H1 (cell line): ENCODE measurements at regions not wholly inside any gene's neighbourhood (a gene's known extent, or its start where the extent isn't known, plus 50 kb on each side); places are given as distances from the start of the nearest gene placed in this dataset.

Experiments used
- CEBPB ChIP-seq: IDR thresholded peaks from 2 replicates; pipeline ENCODE4 v1.6.1; 2012; ENCODE audit warnings: low read depth, low read length
- EZH2 ChIP-seq: fragments of 200-600 bp; sonication (generic); IDR thresholded peaks from 2 replicates; pipeline ENCODE4 v1.7.1; 2012; ENCODE audit warnings: low read depth, mild to moderate bottlenecking, moderate library complexity, low read length, inconsistent platforms; ENCODE audit not compliant: severe bottlenecking
- GABPA ChIP-seq: IDR thresholded peaks from 2 replicates; pipeline ENCODE4 v1.6.1; 2011; ENCODE audit warnings: mild to moderate bottlenecking, low read length, moderate library complexity, borderline replicate concordance; ENCODE audit not compliant: insufficient read depth
- GTF2F1 ChIP-seq: IDR thresholded peaks from 2 replicates; pipeline ENCODE4 v1.6.1; 2012; ENCODE audit warnings: low read depth, low read length, improper control_type of control experiment, borderline replicate concordance
- KDM5A ChIP-seq: fragments of 200-600 bp; IDR thresholded peaks from 2 replicates; pipeline ENCODE4 v1.7.1; 2012; ENCODE audit warnings: mild to moderate bottlenecking, low read length, inconsistent platforms, mixed read lengths
- NANOG ChIP-seq: IDR thresholded peaks from 2 replicates; pipeline ENCODE4 v1.6.1; 2011; ENCODE audit warnings: low read length, low read depth, mild to moderate bottlenecking, inconsistent platforms; ENCODE audit not compliant: insufficient read depth, poor library complexity, severe bottlenecking
- RBBP5 ChIP-seq: IDR thresholded peaks from 2 replicates; pipeline ENCODE4 v1.7.1; 2012; ENCODE audit warnings: low read depth, mild to moderate bottlenecking, inconsistent platforms, low read length, moderate library complexity, borderline replicate concordance
- SAP30 ChIP-seq: fragments of 300-600 bp; sonication (generic); IDR thresholded peaks from 2 replicates; pipeline ENCODE4 v1.7.1; 2012; ENCODE audit warnings: low read length, moderate library complexity, mild to moderate bottlenecking, inconsistent platforms; ENCODE audit not compliant: insufficient read depth, insufficient replicate concordance
- SIN3A ChIP-seq, 2 experiments: IDR thresholded peaks in 1 of 2; conservative IDR thresholded peaks in 1 of 2; 2 replicates each; pipeline ENCODE4 v1.6.1; 2011 to 2012; ENCODE audit warnings: low read length in 2 of 2, improper control_type of control experiment in 1 of 2, low read depth in 1 of 2, mild to moderate bottlenecking in 1 of 2
- TF ChIP-seq, protein P1 (sequence below): fragments of 300-600 bp; sonication (generic); IDR thresholded peaks from 2 replicates; pipeline ENCODE4 v1.7.1; 2012; ENCODE audit warnings: low read length, moderate library complexity, mild to moderate bottlenecking, inconsistent platforms; ENCODE audit not compliant: insufficient replicate concordance
- TF ChIP-seq, protein P2 (sequence below): IDR thresholded peaks from 2 replicates; pipeline ENCODE4 v1.6.1; 2011; ENCODE audit warnings: low read depth, mild to moderate bottlenecking, low read length; ENCODE audit not compliant: insufficient read depth

- TF ChIP-seq, protein P1, sequence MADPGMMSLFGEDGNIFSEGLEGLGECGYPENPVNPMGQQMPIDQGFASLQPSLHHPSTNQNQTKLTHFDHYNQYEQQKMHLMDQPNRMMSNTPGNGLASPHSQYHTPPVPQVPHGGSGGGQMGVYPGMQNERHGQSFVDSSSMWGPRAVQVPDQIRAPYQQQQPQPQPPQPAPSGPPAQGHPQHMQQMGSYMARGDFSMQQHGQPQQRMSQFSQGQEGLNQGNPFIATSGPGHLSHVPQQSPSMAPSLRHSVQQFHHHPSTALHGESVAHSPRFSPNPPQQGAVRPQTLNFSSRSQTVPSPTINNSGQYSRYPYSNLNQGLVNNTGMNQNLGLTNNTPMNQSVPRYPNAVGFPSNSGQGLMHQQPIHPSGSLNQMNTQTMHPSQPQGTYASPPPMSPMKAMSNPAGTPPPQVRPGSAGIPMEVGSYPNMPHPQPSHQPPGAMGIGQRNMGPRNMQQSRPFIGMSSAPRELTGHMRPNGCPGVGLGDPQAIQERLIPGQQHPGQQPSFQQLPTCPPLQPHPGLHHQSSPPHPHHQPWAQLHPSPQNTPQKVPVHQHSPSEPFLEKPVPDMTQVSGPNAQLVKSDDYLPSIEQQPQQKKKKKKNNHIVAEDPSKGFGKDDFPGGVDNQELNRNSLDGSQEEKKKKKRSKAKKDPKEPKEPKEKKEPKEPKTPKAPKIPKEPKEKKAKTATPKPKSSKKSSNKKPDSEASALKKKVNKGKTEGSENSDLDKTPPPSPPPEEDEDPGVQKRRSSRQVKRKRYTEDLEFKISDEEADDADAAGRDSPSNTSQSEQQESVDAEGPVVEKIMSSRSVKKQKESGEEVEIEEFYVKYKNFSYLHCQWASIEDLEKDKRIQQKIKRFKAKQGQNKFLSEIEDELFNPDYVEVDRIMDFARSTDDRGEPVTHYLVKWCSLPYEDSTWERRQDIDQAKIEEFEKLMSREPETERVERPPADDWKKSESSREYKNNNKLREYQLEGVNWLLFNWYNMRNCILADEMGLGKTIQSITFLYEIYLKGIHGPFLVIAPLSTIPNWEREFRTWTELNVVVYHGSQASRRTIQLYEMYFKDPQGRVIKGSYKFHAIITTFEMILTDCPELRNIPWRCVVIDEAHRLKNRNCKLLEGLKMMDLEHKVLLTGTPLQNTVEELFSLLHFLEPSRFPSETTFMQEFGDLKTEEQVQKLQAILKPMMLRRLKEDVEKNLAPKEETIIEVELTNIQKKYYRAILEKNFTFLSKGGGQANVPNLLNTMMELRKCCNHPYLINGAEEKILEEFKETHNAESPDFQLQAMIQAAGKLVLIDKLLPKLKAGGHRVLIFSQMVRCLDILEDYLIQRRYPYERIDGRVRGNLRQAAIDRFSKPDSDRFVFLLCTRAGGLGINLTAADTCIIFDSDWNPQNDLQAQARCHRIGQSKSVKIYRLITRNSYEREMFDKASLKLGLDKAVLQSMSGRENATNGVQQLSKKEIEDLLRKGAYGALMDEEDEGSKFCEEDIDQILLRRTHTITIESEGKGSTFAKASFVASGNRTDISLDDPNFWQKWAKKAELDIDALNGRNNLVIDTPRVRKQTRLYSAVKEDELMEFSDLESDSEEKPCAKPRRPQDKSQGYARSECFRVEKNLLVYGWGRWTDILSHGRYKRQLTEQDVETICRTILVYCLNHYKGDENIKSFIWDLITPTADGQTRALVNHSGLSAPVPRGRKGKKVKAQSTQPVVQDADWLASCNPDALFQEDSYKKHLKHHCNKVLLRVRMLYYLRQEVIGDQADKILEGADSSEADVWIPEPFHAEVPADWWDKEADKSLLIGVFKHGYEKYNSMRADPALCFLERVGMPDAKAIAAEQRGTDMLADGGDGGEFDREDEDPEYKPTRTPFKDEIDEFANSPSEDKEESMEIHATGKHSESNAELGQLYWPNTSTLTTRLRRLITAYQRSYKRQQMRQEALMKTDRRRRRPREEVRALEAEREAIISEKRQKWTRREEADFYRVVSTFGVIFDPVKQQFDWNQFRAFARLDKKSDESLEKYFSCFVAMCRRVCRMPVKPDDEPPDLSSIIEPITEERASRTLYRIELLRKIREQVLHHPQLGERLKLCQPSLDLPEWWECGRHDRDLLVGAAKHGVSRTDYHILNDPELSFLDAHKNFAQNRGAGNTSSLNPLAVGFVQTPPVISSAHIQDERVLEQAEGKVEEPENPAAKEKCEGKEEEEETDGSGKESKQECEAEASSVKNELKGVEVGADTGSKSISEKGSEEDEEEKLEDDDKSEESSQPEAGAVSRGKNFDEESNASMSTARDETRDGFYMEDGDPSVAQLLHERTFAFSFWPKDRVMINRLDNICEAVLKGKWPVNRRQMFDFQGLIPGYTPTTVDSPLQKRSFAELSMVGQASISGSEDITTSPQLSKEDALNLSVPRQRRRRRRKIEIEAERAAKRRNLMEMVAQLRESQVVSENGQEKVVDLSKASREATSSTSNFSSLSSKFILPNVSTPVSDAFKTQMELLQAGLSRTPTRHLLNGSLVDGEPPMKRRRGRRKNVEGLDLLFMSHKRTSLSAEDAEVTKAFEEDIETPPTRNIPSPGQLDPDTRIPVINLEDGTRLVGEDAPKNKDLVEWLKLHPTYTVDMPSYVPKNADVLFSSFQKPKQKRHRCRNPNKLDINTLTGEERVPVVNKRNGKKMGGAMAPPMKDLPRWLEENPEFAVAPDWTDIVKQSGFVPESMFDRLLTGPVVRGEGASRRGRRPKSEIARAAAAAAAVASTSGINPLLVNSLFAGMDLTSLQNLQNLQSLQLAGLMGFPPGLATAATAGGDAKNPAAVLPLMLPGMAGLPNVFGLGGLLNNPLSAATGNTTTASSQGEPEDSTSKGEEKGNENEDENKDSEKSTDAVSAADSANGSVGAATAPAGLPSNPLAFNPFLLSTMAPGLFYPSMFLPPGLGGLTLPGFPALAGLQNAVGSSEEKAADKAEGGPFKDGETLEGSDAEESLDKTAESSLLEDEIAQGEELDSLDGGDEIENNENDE: no peak
- no peak for TF ChIP-seq SIN3A (conservative IDR thresholded peaks at IDR 0.05 in 1 of 2, IDR thresholded peaks at IDR 0.05 in 1 of 2; ENCODE audit: low read depth in 1 of 2, low read length in 2 of 2)
- no peak for TF ChIP-seq GTF2F1
- TF ChIP-seq SAP30: no peak
- no peak for TF ChIP-seq RBBP5
- TF ChIP-seq EZH2: no peak
- no peak for TF ChIP-seq NANOG
- TF ChIP-seq, protein P2, sequence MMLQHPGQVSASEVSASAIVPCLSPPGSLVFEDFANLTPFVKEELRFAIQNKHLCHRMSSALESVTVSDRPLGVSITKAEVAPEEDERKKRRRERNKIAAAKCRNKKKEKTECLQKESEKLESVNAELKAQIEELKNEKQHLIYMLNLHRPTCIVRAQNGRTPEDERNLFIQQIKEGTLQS: no peak
- TF ChIP-seq KDM5A: no peak
- TF ChIP-seq CEBPB: no peak
- no peak for TF ChIP-seq GABPA
Measured at GRCh38 chr16:86156155-86156554, 257.2 kb downstream of the IRF8 start (continued).
